HEK293T (cell line): ENCODE measurements at regions not wholly inside any gene's neighbourhood (a gene's known extent, or its start where the extent isn't known, plus 50 kb on each side); places are given as distances from the start of the nearest gene placed in this dataset.

Experiments
- CTCF ChIA-PET: fragments of 350-600 bp; formaldehyde crosslinking; extraction: SDS; loops from one replicate; lab custom pipeline; 2021; ENCODE audit warnings: antibody characterized with exemption, inconsistent platforms; lab: Yijun Ruan, JAX
- POLR2A ChIA-PET: fragments of 350-600 bp; formaldehyde crosslinking; extraction: SDS; loops from one replicate; lab custom pipeline; 2020; ENCODE audit warnings: antibody characterized with exemption, inconsistent platforms; lab: Yijun Ruan, JAX
- DNase-seq: peaks from one replicate; pipeline ENCODE4 v3.0.0; 2012; ENCODE audit warnings: mixed read lengths; ENCODE audit errors: extremely low spot score
- ARNT ChIP-seq: fragments of 450-650 bp; IDR thresholded peaks from 2 replicates; pipeline ENCODE4 v1.6.1; 2017; ENCODE audit warnings: mild to moderate bottlenecking
- BHLHE40 ChIP-seq: fragments of 450-650 bp; IDR thresholded peaks from 2 replicates; pipeline ENCODE4 v1.6.1; 2016; ENCODE audit warnings: mild to moderate bottlenecking, moderate library complexity, borderline replicate concordance
- CTBP1 ChIP-seq: fragments of 450-650 bp; IDR thresholded peaks from 2 replicates; pipeline ENCODE4 v1.6.1; 2016; ENCODE audit warnings: borderline replicate concordance
- ELF4 ChIP-seq: fragments of 450-650 bp; IDR thresholded peaks from 2 replicates; pipeline ENCODE4 v1.6.1; 2017; ENCODE audit warnings: antibody characterized with exemption
- FOXA1 ChIP-seq: fragments of 450-650 bp; IDR thresholded peaks from 2 replicates; pipeline ENCODE4 v1.6.1; 2016; ENCODE audit warnings: mild to moderate bottlenecking
- FOXK2 ChIP-seq: fragments of 450-650 bp; IDR thresholded peaks from 2 replicates; pipeline ENCODE4 v1.6.1; 2016; ENCODE audit warnings: mild to moderate bottlenecking
- FOXM1 ChIP-seq: fragments of 450-650 bp; IDR thresholded peaks from 2 replicates; pipeline ENCODE4 v1.6.1; 2017; ENCODE audit warnings: mild to moderate bottlenecking, borderline replicate concordance
- HDGF ChIP-seq: fragments of 450-650 bp; IDR thresholded peaks from 2 replicates; pipeline ENCODE4 v1.6.1; 2017; ENCODE audit warnings: antibody characterized with exemption, borderline replicate concordance
- L3MBTL2 ChIP-seq: fragments of 450-650 bp; conservative IDR thresholded peaks from 2 replicates; pipeline ENCODE4 v1.6.1; 2016; ENCODE audit warnings: mild to moderate bottlenecking
- LEF1 ChIP-seq: fragments of 450-650 bp; IDR thresholded peaks from 2 replicates; pipeline ENCODE4 v1.6.1; 2017; ENCODE audit warnings: mild to moderate bottlenecking, borderline replicate concordance
- NFRKB ChIP-seq: fragments of 450-650 bp; IDR thresholded peaks from 2 replicates; pipeline ENCODE4 v1.6.1; 2016; ENCODE audit warnings: mild to moderate bottlenecking, moderate library complexity
- SP1 ChIP-seq: fragments of 450-650 bp; IDR thresholded peaks from 2 replicates; pipeline ENCODE4 v1.6.1; 2017
- SUZ12 ChIP-seq: fragments of 450-650 bp; IDR thresholded peaks from 2 replicates; pipeline ENCODE4 v1.6.1; 2016; ENCODE audit warnings: mild to moderate bottlenecking
- TARDBP ChIP-seq: fragments of 450-650 bp; IDR thresholded peaks from 2 replicates; pipeline ENCODE4 v1.6.1; 2016
- ZNF384 ChIP-seq: fragments of 450-650 bp; IDR thresholded peaks from 2 replicates; pipeline ENCODE4 v1.6.1; 2016
- TF ChIP-seq, protein P1 (sequence below): fragments of 450-650 bp; IDR thresholded peaks from 2 replicates; pipeline ENCODE4 v1.6.1; 2016

DNA sequence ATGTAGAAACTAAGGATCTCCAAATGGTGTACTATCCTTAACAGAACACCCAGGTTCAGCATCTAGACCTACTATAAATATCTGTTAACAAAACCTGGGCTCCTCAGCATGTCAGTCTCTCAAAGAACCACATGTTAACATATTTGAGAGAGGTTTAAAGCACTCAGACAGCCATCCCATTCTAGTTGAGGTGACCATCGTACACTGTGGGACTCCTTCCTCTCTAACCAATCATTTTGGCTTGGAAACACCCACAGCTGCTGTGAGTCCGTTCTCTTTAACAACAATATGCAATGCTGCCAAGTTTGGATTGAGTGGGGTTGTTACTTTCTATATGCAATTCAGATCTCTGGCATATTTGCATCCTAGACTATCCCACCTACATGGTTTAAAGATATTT, 105.8 kb downstream of the MRPL39 start:
- TF ChIP-seq FOXA1 (no peak), FOXK2 (no peak), ZNF384 (no peak), LEF1 (no peak), HDGF (no peak), NFRKB (no peak), SP1 (no peak), ELF4 (no peak), TARDBP (no peak), L3MBTL2 (no peak), SUZ12 (no peak), BHLHE40 (no peak), CTBP1 (no peak), ARNT (no peak), FOXM1 (no peak)
- TF ChIP-seq, protein P1, sequence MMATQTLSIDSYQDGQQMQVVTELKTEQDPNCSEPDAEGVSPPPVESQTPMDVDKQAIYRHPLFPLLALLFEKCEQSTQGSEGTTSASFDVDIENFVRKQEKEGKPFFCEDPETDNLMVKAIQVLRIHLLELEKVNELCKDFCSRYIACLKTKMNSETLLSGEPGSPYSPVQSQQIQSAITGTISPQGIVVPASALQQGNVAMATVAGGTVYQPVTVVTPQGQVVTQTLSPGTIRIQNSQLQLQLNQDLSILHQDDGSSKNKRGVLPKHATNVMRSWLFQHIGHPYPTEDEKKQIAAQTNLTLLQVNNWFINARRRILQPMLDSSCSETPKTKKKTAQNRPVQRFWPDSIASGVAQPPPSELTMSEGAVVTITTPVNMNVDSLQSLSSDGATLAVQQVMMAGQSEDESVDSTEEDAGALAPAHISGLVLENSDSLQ = no peak
- ChIA-PET CTCF (no interaction called here), POLR2A (no interaction called here)
- DNase-seq = no peak

DNA sequence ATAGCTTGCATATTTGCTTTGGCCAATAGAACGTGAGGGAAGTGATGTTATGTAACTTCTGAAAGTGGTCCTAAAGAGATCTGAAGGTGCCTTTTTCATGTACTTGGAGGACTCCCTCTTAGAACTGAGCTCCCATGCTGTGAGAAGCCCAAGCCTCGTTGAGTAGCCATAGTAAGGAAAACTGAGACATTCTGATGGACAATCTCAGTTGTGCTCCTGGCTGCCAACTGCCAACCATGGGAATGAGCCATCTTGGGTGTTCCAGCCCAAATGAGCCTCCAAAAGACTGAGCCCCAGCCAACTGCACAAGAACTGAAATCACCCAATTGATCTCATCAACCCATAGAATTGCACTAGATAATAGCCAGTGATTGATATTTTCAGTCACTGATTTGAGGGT, 106.7 kb downstream of the MRPL39 start:
- CTCF ChIA-PET = no interaction called here
- DNase-seq = no peak
- POLR2A ChIA-PET = no interaction called here
- TF ChIP-seq ELF4 (no peak), SUZ12 (no peak), TARDBP (no peak), FOXA1 (no peak), LEF1 (no peak), CTBP1 (no peak), ZNF384 (no peak), ARNT (no peak), HDGF (no peak), FOXK2 (no peak)
- TF ChIP-seq, protein P1 = no peak

DNA sequence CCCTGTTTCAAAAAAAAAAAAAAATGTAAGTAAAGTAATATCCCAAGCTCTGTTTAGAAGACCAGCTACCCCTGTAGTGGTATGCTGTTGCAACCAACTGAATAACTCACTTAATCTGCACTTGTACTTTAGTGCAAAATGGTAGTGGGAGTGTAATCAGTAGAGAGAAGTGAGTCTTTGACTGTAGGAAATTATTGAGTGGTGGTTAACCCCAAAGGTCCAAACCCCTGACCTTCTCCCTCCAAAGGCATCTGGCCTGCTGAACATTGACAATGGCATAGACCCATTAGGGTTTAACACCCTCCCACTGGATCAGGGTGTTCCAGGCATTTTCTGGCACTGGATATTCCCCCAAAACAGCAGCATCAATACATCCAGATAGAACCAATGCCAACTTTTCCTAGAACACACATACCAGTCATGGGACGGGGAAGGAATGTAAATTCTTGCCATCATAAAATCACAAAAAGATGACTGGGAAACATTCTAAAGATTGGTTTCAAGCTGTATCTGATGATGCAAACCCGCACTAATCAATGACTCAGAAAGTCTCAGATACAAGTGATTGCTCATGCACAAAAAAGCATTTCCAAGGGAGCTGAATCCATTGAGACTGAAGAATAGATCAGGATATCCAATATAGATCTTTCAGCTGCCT, 110.3 kb downstream of the MRPL39 start:
- TF ChIP-seq ZNF384 (no peak), SP1 (no peak), FOXK2 (no peak), NFRKB (no peak), BHLHE40 (no peak), ARNT (no peak), LEF1 (no peak), ELF4 (no peak), HDGF (no peak), TARDBP (no peak), CTBP1 (no peak), FOXM1 (no peak), SUZ12 (no peak), L3MBTL2 (no peak), FOXA1 (no peak)
- TF ChIP-seq, protein P1 = no peak
- CTCF ChIA-PET = no interaction called here
- POLR2A ChIA-PET = no interaction called here
- DNase-seq = no peak

DNA sequence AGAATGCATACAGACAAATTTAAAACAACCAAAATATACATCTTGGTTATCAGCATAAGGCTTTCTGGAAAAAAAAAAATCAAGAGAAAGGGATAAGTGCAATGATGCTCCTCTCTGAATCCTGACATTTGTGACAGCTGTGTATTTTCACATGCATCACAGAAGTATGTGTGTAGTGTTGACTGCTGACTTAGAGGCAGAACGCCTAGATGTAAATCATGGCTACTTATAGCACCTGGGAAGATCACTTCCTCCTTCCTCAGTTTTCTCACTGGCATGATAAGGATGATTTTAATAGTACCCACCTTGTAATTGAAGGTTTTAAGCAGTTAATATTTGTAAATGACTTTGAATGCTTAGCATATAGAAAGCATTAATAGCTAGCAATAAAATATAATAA, 112.5 kb downstream of the MRPL39 start:
- POLR2A ChIA-PET = no interaction called here
- CTCF ChIA-PET = no interaction called here
- TF ChIP-seq L3MBTL2 (no peak), FOXA1 (no peak), HDGF (no peak), ZNF384 (no peak), ELF4 (no peak), TARDBP (no peak), FOXM1 (no peak), FOXK2 (no peak), CTBP1 (no peak), LEF1 (no peak), BHLHE40 (no peak), SUZ12 (no peak), SP1 (no peak), ARNT (no peak), NFRKB (no peak)
- TF ChIP-seq, protein P1 = no peak
- no peak for DNase-seq

DNA sequence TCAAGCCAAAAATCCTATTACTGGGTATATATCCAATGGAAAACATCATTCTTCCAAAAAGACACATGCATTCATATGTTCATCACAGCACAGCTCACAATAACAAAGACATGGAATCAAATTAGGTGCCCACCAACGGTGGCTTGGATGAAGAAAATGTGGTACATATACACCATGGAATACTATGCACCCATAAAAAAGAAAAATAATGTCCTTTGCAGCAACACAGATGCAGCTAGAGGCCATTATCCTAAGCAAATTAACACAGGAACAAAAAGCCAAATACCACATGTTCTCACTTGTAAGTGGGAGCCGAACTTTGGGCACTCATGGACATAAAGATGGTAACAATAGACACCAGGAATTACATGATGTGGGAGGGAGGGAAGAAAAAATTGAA, 113.6 kb downstream of the MRPL39 start:
- ChIA-PET POLR2A (no interaction called here), CTCF (no interaction called here)
- no peak for DNase-seq

More for the DNA sequence above, 113.6 kb downstream of the MRPL39 start:
- TF ChIP-seq FOXA1 (no peak), ELF4 (no peak), SP1 (no peak), ARNT (no peak), FOXM1 (no peak), NFRKB (no peak), FOXK2 (no peak), ZNF384 (no peak), HDGF (no peak), SUZ12 (no peak)
- TF ChIP-seq, protein P1 = no peak
